Hematopoietic multipotent progenitor cell treated with erythropoietin and hydrocortisone succinate and interleukin-3 and kit ligand, for 15 days (in vitro differentiated cells): ENCODE measurements at regions not wholly inside any gene's neighbourhood (a gene's known extent, or its start where the extent isn't known, plus 50 kb on each side); places are given as distances from the start of the nearest gene placed in this dataset.

Source experiments
- DNase-seq: peaks from one replicate; pipeline ENCODE4 v3.0.0-alpha.2; 2015; ENCODE audit warnings: low spot score

- no peak for DNase-seq
Observed at GRCh38 chr4:176843710-176844109, 51.0 kb upstream of the VEGFC start.

- DNase-seq: no peak
Observed at GRCh38 chr4:176844448-176844847, 51.7 kb upstream of the VEGFC start.

DNA sequence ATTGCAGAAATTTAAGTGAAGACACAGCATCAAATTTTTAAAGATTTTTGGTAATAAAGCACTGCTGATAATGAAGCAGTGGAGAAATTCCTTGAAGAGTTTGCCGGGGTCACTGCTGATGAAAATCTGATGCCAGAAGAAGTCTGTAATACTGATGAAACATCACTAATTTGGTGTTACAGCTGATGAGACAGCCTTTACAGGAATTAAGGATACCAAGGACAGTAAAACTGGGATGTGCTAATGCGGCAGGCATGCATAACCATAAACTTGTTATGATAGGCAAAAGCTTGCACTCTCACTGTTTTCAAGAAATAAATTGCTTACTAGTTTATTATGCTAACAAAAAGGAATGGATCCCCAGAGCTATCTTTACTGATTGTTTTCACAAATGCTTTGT, 52.9 kb upstream of the VEGFC start:
- DNase-seq: no peak

DNA sequence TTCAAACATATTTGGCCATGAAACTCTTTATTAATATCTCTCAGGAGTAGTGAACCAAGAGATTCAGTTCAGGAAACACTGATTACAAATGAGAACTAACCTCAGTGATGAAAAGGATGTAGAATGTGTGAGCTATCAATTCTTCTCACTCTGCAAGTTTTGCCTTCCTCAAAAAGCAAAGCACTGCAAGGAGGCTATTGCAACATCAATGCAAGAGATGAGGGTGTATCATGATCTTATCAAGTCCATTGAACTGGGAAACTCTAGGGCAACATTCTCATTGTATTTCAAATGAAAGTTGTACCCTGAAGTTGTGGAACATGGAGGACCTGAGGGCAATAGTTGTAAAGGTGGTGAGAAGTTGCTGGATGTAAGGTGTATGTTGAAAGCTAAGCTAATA, 56.4 kb upstream of the VEGFC start:
- DNase-seq: no peak

DNA sequence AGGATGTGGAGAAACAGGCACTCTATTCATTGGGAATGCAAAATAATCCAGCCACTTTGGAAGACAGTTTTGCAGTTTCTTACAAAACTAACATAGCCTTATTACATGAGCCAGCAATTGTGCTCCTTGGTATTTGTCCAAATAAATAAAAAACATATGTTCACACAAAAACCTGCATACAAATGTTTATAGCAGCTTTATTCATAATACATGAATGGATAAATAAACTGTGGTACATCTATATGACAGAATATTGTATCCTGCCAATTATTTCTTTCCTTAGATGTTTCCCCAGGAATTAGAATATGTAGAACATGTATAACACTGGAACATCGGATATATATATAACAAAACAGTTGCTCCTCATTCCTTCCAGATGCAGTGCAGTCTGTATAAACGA, 57.7 kb upstream of the VEGFC start:
- no peak for DNase-seq

DNA sequence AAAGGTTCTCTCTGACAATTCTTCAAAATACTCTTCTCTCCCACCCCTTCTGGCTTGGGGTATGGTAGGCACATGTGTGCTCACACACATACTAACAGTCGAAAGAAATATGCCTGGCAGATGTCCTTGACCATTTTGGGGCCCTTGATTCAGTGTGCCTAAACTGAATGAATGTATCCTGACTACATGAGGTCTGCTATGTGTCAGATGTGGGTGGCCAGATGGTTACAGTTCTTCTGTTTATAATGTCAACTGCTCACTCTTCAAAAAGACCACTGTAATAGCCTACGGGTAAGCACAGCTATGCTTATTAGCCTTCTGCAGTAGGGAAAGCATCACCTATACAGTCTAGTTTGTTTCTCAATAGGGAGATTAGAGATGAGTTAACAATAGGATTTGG, 63.7 kb upstream of the VEGFC start:
- DNase-seq: no peak

DNA sequence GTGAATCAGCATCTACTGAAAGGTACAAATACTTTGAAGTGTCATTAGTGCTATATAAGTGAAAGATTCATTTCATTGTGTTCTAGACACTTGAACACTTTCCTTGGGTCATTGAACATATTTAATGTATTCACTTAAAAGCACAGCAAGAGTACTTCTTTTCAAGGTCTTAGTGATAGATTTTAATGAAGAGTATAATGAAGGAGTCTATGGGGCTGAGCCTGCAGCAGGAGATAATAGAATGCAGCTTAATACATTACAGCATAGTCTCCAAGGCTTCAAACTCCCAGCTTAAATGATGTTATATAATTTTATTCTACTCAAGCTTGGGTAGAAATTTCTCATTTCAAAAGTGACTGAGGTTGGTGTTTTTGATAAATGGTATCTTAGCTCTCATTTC, 66.1 kb upstream of the VEGFC start:
- no peak for DNase-seq

DNA sequence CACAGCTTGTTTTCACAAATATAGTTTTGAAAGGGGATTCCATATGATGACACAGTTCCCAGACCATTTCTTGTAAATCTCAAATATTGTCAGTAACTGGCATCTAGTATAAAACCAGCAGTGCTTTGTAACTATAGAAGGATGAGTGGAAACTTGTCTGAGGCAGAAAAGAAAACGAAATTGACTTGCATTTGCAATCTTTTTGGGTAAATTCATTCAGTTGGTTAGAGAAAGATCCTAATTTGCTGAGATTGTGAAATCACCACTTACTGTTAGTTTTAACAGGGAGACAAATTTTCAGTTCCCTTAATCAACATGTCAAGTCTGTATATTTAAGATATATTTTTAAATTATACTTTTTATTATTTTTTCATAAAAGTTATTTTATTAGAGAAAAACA, 71.5 kb upstream of the VEGFC start:
- no peak for DNase-seq

- DNase-seq: no peak
Observed at GRCh38 chr4:176868676-176869075, 76.0 kb upstream of the VEGFC start.

GRCh38 chr4:176872461-176872860, 79.7 kb upstream of the VEGFC start:
- DNase-seq: no peak

GRCh38 chr4:176874721-176875445, 82.2 kb upstream of the VEGFC start:
- no peak for DNase-seq

DNA sequence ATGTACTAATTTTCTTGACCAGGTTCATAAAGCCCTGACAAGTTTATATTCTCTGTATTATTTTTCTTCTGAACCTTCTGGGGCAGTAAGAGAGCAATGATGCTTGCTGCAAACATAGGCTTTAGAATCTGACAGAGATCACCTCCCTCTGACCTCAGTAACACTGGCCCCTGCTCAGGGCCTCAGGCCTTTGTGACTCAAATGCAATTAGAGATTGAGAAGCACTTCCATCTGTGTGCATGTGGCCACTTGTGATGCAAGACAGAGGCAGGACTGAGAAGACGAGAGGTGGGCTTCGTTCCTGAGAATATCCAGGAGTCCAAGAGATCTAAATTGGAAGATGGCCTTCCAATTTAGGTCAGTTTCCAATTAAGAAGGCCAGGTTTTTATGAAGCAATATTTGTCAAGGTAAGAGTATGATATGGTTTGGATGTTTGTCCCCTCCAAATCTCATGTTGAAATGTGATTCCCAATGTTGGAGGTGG, 82.8 kb upstream of the VEGFC start:
- no peak for DNase-seq

GRCh38 chr4:176879380-176880116, 86.8 kb upstream of the VEGFC start:
- DNase-seq: no peak

- DNase-seq: no peak
Observed at GRCh38 chr4:176882206-176882605, 89.5 kb upstream of the VEGFC start.

GRCh38 chr4:176883108-176883550, 90.4 kb upstream of the VEGFC start:
- DNase-seq: no peak

DNA sequence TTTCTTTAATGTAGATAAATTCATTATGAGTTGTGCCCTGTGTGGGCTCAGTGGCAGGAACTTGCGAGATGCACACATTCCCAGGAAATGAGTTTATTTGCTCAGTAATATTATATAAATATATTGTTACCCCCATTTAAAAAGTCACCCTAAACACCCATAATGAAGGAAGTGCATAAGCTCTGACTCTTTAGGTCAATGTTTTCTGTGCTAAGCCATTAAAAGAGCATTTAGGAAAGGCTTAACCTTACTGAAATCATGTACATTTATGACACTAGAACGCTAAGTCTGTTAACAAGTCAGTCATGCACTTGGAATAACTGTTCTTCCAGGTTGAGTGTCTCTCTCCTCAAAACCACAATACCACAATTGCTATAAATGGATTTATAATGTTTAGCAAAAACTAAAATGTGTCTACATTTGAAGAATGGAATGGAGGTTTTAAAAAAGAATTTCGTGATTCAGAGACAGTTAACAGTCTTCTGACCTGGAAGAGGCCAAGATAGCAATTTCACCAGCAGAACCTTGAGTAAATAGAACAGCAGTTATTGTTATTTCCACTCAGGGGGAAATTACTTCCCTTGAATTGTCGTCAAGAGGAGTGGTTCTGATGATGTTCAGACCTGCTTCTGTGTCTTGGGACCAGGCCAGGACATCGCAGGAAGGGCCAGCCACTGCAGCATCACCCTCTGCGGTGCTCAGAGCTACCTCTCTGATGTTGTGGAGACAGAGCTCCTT, 91.1 kb upstream of the VEGFC start:
- DNase-seq: no peak

DNA sequence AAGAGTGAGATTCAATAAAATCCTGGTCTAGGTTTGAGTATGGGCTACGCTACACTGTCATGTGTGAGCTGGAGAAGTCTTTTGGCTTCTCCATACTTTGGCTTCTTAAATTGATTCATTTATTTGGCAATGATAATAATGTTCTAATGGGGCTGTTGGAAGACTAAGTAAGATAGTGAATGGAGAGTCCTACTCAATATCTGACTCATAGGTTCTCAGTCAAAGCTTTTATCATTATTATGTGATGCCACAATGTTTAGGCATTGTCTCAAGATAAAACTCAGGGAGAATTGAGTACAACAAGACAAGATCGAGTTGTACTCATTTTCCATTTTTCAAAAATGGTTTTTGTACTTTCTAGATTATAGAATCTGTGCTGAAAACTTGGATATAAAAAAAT, 92.5 kb upstream of the VEGFC start:
- no peak for DNase-seq

DNA sequence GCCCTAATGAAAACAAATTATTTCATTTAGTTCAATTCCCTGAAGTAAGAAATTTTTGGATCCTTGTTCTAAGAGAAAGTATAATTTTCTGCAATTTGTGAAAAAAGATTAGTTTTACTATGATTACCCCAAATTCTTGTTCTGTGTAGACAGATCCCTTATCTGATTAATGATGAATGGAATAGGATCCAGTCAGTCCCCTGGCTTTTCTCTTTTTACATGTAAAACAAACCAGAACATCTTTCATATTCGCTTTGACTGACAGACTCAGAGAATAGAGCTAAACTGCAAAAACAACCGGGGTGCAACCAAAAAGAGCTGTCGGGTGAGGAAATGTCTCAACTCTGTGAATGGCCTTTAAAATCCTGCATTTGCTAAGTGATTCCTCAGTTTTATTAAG, 93.4 kb upstream of the VEGFC start:
- DNase-seq: no peak

DNA sequence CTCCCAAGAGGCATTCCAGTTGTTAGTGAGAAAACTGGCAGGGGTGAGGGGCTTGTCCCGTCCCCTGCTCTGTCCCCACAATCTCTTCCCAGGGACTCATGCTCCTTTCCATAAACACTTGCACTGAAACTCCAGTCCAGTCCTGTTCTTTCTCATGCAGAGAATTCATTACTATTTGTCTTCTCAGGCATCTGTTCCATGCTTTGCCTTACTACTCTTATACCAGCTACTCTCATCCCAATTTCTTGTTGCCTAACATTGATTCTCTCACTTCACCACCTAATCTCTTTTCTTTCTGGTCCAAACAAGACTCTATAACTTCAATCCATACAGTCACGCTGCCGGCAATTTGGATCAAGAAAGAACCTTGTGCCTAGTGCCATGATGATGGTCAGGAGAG, 97.1 kb upstream of the VEGFC start:
- DNase-seq: no peak

DNA sequence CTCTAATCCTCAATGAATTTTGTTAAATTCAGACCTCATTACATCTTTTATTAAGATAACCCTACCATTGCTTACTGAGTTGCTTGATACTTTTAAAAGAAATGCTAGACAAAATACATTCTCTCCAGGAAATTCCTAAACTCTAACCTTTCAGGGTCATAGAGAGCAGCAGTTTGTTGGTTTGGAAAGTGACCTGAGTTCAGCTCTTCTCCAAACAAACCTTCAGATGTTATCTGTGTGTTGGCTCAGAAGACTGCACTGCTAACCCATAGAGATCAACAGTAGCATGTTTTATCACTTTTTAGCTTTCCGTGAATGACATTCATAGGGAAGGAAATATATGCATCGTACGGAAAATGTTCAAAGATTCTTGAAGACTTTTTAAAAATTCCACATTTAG, 101.8 kb upstream of the VEGFC start:
- no peak for DNase-seq

DNA sequence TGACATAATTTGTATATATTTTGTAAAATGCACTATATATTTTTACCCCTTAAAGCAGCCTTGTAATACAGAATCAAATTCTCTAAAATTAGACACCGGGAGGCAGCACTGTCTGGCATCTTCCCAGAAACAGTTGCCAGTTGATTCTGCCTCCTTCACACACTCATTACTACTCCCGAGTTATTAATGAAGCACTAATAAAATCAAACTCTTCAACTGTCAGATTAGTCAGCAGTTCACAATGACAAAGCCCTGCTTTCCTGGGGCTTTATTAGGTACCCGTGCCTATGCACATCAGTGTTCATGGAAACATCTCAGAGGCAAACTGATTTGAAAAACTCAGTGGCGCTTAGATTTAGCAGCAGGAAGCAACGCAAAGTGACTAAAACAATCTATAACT, 103.5 kb upstream of the VEGFC start:
- no peak for DNase-seq

DNA sequence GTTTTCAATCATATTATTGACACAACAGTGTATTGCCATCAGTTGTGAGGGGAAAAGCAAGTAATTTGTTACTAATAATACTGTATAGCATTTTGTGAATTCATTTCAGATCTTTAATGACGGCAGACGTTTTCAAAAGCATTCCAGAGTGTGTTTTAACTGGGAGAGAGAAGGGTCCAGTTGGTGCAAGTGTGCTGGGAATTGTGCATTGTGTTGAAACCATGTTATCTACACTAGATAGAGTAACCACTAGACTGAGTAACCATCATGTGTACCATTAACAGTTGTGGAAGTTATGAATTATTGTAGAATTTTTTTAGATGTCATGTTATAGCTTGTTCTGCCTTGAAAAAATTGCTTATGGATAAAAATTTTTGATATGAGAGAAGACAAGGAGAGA, 104.5 kb upstream of the VEGFC start:
- no peak for DNase-seq

GRCh38 chr4:176898791-176899190, 106.1 kb upstream of the VEGFC start:
- DNase-seq: no peak
